ENCODE measurements at regions not wholly inside any gene's neighbourhood (a gene's known extent, or its start where the extent isn't known, plus 50 kb on each side); places are given as distances from the start of the nearest gene placed in this dataset.

GRCh38 chr3:29064085-29064484 is 216.8 kb upstream of the RBMS3 start:
- H3F3A ChIP-seq (ENCODE audit: insufficient read depth, low read length), result no peaks in the 10 kb centered on the region
- H4K20me1 ChIP-seq (ENCODE audit: insufficient read depth, low read length), result no peaks in the 10 kb centered on the region
- H3K9ac ChIP-seq (ENCODE audit: low read length), result no peak overlapping the region
- H3K9me2 ChIP-seq (ENCODE audit: low read depth, low read length), result no peaks in the 10 kb centered on the region
- H3K4me3 ChIP-seq (ENCODE audit: low read depth, low read length, poor library complexity, severe bottlenecking), result no peak overlapping the region
- 0 out of 2 replicates have a peak, but pooled peaks cover 3% of the 10 kb centered on the region for H3K9me3 ChIP-seq (ENCODE audit: low read length)
- no peak overlapping the region; the same call in 1 of the 2 replicates for H3K4me2 ChIP-seq (ENCODE audit: low read length)
- peaks cover 19% of the 10 kb centered on the region for H3K4me1 ChIP-seq (ENCODE audit: insufficient read depth, low read length, severe bottlenecking)
- no peaks in the 10 kb centered on the region for H3K36me3 ChIP-seq (ENCODE audit: insufficient read depth, low read length)
- TF ChIP-seq EZH2 (IDR thresholded peaks at IDR 0.05; ENCODE audit: borderline replicate concordance, low read length) (no peak), CTCF (IDR thresholded peaks at IDR 0.05; ENCODE audit: low read length) (no peak)
- no peaks in the 10 kb centered on the region for H3K79me2 ChIP-seq (ENCODE audit: insufficient read depth, low read length)
- no peak overlapping the region for H3K27ac ChIP-seq (ENCODE audit: low read depth, low read length, poor library complexity, severe bottlenecking)
- H3K27me3 ChIP-seq (ENCODE audit: insufficient read depth, low read length), result no peaks in the 10 kb centered on the region
- peak overlapping the region; percentile 14 for H2AFZ ChIP-seq (ENCODE audit: low read length)

- no peak overlapping the region for H3K27ac ChIP-seq (ENCODE audit: low read depth, low read length, poor library complexity, severe bottlenecking)
- H4K20me1 ChIP-seq (ENCODE audit: insufficient read depth, low read length), result no peaks in the 10 kb centered on the region
- H3K4me2 ChIP-seq (ENCODE audit: low read length), result no peak overlapping the region
- H3K36me3 ChIP-seq (ENCODE audit: insufficient read depth, low read length), result no peaks in the 10 kb centered on the region
- H3K4me1 ChIP-seq (ENCODE audit: insufficient read depth, low read length, severe bottlenecking), result peaks cover 19% of the 10 kb centered on the region
- H3K79me2 ChIP-seq (ENCODE audit: insufficient read depth, low read length), result no peaks in the 10 kb centered on the region
- no peak overlapping the region for H3K4me3 ChIP-seq (ENCODE audit: low read depth, low read length, poor library complexity, severe bottlenecking)
- H2AFZ ChIP-seq (ENCODE audit: low read length), result 0 out of 2 replicates have a peak overlapping the region, but pooled peaks have one; percentile 65
- TF ChIP-seq CTCF (IDR thresholded peaks at IDR 0.05; ENCODE audit: low read length) (no peak), EZH2 (IDR thresholded peaks at IDR 0.05; ENCODE audit: borderline replicate concordance, low read length) (no peak)
- no peaks in the 10 kb centered on the region for H3K9me2 ChIP-seq (ENCODE audit: low read depth, low read length)
- H3K27me3 ChIP-seq (ENCODE audit: insufficient read depth, low read length), result no peaks in the 10 kb centered on the region
- no peak overlapping the region for H3K9ac ChIP-seq (ENCODE audit: low read length)
- no peaks in the 10 kb centered on the region for H3K9me3 ChIP-seq (ENCODE audit: low read length)
- H3F3A ChIP-seq (ENCODE audit: insufficient read depth, low read length), result no peaks in the 10 kb centered on the region
Measured at GRCh38 chr3:29065211-29065785, 215.6 kb upstream of the RBMS3 start.

- H4K20me1 ChIP-seq (ENCODE audit: insufficient read depth, low read length), result no peaks in the 10 kb centered on the region
- H3K4me2 ChIP-seq (ENCODE audit: low read length), result no peak overlapping the region
- no peaks in the 10 kb centered on the region for H3K79me2 ChIP-seq (ENCODE audit: insufficient read depth, low read length)
- 0 out of 2 replicates have a peak overlapping the region, but pooled peaks have one; percentile 35 for H2AFZ ChIP-seq (ENCODE audit: low read length)
- H3K9me2 ChIP-seq (ENCODE audit: low read depth, low read length), result no peaks in the 10 kb centered on the region
- H3K9me3 ChIP-seq (ENCODE audit: low read length), result no peaks in the 10 kb centered on the region
- H3F3A ChIP-seq (ENCODE audit: insufficient read depth, low read length), result no peaks in the 10 kb centered on the region
- H3K4me1 ChIP-seq (ENCODE audit: insufficient read depth, low read length, severe bottlenecking), result peaks cover 19% of the 10 kb centered on the region
- no peak overlapping the region for H3K4me3 ChIP-seq (ENCODE audit: low read depth, low read length, poor library complexity, severe bottlenecking)
- no peaks in the 10 kb centered on the region for H3K27me3 ChIP-seq (ENCODE audit: insufficient read depth, low read length)
- H3K27ac ChIP-seq (ENCODE audit: low read depth, low read length, poor library complexity, severe bottlenecking), result no peak overlapping the region
- H3K9ac ChIP-seq (ENCODE audit: low read length), result no peak overlapping the region
- TF ChIP-seq EZH2 (IDR thresholded peaks at IDR 0.05; ENCODE audit: borderline replicate concordance, low read length), result no peak
- TF ChIP-seq CTCF (IDR thresholded peaks at IDR 0.05; ENCODE audit: low read length), result no peak
- no peaks in the 10 kb centered on the region for H3K36me3 ChIP-seq (ENCODE audit: insufficient read depth, low read length)
Measured at GRCh38 chr3:29067007-29067406, 213.9 kb upstream of the RBMS3 start.
